ENCODE measurements at regions not wholly inside any gene's neighbourhood (a gene's known extent, or its start where the extent isn't known, plus 50 kb on each side); places are given as distances from the start of the nearest gene placed in this dataset.

DNA sequence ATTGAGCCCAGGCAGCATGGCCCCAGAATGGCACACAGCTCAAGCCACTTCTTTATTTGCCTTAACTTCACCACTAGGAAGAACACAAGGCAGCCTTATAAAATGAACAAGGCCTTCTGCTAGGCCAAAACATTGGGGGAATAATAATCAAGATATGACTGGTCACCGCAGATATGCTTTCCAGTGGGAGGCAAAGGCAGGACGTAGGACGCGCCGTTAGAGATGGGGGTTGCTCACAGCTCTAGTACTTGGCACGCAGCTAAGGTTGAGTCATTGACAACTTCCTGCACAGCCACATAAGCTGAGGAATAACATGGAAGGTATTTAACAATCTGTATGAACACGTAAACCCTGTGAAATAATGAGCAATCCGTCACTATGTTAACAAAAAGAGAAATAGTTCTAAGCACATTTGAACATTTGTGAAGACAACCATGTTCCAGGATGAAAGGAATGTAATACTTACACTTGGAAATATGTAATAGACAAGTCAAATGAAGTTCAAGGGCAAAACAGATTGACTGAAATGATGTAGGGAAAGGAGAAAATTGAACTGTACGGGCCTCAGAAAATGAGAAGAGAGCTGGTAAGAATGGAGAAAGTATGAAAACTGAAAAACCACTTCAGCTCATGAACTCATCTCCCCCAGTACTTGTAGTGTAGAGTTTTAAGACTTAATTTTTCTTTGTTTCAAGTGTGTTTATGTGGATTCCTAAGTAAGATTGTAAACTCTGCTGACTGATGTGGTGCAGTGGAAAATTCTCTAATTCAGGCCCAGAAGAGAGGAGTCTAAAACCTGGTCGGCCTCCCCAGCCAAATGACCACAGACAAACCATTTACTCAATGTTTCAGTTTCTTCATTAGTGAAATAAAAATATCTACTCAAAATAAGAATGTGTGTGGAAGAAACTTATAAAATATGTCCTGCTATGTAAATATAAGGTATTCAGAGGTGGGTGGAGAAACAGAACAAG, 59.3 kb upstream of the CCDC91 start:
- Histone ChIP-seq H3K4me1 (no peaks in the 10 kb centered on the region), H3K9me3 (no peaks in the 10 kb centered on the region), H3K27ac (no peak overlapping the region), H3K36me3 (no peaks in the 10 kb centered on the region), H3K4me3 (no peak overlapping the region), H3K27me3 (no peaks in the 10 kb centered on the region)
- no peak for DNase-seq (ENCODE audit: low spot score in 2 of 2)
- WGBS, 2 donors, result 57 to 78% methylated on average over 10 of the region's 10 CpGs
- TF ChIP-seq EP300 (IDR thresholded peaks at IDR 0.05) (no peak), POLR2A (IDR thresholded peaks at IDR 0.05) (no peak)
- TF ChIP-seq, protein P1, sequence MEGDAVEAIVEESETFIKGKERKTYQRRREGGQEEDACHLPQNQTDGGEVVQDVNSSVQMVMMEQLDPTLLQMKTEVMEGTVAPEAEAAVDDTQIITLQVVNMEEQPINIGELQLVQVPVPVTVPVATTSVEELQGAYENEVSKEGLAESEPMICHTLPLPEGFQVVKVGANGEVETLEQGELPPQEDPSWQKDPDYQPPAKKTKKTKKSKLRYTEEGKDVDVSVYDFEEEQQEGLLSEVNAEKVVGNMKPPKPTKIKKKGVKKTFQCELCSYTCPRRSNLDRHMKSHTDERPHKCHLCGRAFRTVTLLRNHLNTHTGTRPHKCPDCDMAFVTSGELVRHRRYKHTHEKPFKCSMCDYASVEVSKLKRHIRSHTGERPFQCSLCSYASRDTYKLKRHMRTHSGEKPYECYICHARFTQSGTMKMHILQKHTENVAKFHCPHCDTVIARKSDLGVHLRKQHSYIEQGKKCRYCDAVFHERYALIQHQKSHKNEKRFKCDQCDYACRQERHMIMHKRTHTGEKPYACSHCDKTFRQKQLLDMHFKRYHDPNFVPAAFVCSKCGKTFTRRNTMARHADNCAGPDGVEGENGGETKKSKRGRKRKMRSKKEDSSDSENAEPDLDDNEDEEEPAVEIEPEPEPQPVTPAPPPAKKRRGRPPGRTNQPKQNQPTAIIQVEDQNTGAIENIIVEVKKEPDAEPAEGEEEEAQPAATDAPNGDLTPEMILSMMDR (IDR thresholded peaks at IDR 0.05), result no peak

DNA sequence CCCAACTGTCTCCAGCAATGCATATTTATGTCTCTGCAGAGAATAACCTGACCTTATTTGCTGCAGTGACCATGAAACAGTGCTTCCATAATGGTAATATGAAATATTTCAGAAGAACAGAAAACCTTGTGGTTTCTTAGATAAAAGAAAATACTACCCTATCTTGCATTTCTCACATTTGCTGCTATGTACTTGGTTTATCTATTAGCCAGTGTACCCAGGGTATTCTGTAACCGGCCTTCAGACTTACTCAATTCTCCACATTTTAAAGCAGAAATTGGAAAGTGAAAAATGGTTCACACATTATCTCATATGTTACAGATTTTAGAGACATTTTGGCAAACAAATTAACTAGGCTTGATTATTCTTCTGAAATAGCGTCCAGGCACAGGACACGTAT, 57.9 kb upstream of the CCDC91 start:
- H3K9me3 ChIP-seq, result no peaks in the 10 kb centered on the region
- no peaks in the 10 kb centered on the region for H3K27me3 ChIP-seq
- H3K4me3 ChIP-seq, result no peak overlapping the region
- WGBS, 2 donors, result 85 to 92% methylated on average over 3 of the region's 3 CpGs
- H3K4me1 ChIP-seq, result no peaks in the 10 kb centered on the region
- no peaks in the 10 kb centered on the region for H3K36me3 ChIP-seq
- no peak overlapping the region for H3K27ac ChIP-seq
- no peak for TF ChIP-seq POLR2A (IDR thresholded peaks at IDR 0.05)
- TF ChIP-seq EP300 (IDR thresholded peaks at IDR 0.05), result no peak
- TF ChIP-seq, protein P1 (IDR thresholded peaks at IDR 0.05), result no peak
- no peak for DNase-seq (ENCODE audit: low spot score in 2 of 2)

DNA sequence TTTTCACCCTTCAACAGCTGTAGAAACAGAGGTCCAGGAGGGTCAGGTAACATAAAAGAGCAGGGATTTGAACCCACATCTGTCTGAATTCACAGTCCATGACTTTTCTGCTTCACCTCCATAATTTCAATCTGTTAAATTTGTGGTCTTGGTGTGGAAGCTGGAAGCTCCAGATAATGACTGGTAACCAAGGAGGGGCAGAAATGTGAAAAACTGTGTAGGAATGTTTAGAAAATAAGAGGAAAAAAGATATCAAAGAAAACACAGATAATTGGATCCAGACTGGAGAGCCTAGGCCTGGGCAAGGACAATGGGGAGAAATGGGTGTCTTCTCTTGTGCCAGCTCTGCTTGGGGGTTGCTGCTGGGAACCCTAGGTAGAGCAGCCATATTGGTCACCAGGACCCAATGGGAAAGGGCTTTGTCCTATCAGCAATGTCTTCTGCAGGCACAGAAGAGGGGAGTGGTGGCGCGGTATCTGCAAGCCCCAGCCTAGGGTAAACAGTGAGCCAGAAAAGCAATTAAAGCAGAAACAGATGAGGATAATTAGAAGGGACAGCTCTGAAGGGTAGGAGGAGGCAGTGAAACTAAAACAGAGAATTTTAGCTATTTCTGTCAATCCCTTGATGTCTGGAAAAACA, 54.3 kb upstream of the CCDC91 start:
- TF ChIP-seq EP300 (IDR thresholded peaks at IDR 0.05) (no peak), POLR2A (IDR thresholded peaks at IDR 0.05) (no peak)
- TF ChIP-seq, protein P1 (IDR thresholded peaks at IDR 0.05), result no peak
- Histone ChIP-seq H3K27me3 (no peaks in the 10 kb centered on the region), H3K36me3 (no peaks in the 10 kb centered on the region), H3K27ac (no peak overlapping the region), H3K9me3 (no peaks in the 10 kb centered on the region), H3K4me3 (no peak overlapping the region), H3K4me1 (no peaks in the 10 kb centered on the region)
- 94 to 95% methylated on average over 2 of the region's 2 CpGs for WGBS, 2 donors
- DNase-seq (ENCODE audit: low spot score in 2 of 2), result no peak

DNA sequence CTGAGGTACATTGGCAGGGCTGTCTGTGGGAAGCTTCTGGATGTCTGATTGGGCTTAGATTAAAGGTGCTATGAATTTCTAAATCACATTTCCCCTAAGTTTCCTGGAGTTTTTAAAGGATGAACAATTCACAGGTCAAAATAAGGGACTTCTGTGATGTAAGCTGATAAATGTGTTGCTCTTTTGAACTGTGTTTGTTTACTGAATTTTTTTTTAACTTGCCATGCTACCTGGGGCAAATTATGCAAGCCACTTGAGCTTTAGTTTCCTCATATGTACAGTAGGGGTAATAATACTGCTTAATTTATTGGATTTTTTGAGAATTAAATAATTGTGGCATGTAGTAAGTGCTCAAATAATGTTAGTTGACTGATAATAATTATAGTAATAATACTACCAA, 52.8 kb upstream of the CCDC91 start:
- no peaks in the 10 kb centered on the region for H3K9me3 ChIP-seq
- no peaks in the 10 kb centered on the region for H3K4me1 ChIP-seq
- no peaks in the 10 kb centered on the region for H3K27me3 ChIP-seq
- TF ChIP-seq EP300 (IDR thresholded peaks at IDR 0.05) (no peak), POLR2A (IDR thresholded peaks at IDR 0.05) (no peak)
- TF ChIP-seq, protein P1 (IDR thresholded peaks at IDR 0.05), result no peak
- DNase-seq (ENCODE audit: low spot score in 2 of 2), result no peak
- H3K27ac ChIP-seq, result no peak overlapping the region
- no peak overlapping the region for H3K4me3 ChIP-seq
- H3K36me3 ChIP-seq, result no peaks in the 10 kb centered on the region

DNA sequence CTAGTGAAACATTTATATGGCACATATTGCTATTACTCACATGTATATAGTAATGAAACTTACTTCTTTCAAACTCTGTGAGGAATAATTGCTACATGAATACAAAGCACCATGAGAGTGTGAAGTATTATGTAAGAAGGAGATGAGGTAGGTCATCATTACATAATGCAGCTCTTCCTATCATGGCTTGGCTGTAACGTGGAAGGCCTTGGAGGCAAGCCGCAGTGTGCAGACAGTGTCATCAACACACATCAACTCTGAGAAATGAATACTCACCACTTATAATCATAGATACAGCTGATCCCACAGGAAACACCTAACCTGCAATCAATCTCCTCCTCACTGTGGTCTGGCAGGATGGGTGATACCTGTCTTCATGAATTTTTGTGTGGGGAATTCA, 49.9 kb upstream of the CCDC91 start:
- Histone ChIP-seq H3K36me3 (no peaks in the 10 kb centered on the region), H3K27me3 (no peaks in the 10 kb centered on the region), H3K9me3 (no peaks in the 10 kb centered on the region), H3K27ac (no peak overlapping the region), H3K4me1 (no peaks in the 10 kb centered on the region), H3K4me3 (no peak overlapping the region)
- DNase-seq (ENCODE audit: low spot score in 2 of 2), result no peak
- WGBS, 2 donors, result 83 to 89% methylated on average over 2 of the region's 2 CpGs
- TF ChIP-seq, protein P1 (IDR thresholded peaks at IDR 0.05), result no peak
- TF ChIP-seq EP300 (IDR thresholded peaks at IDR 0.05), result no peak
- no peak for TF ChIP-seq POLR2A (IDR thresholded peaks at IDR 0.05)

All from tibial nerve (tissue), 4 donors.